ENCODE measurements at regions not wholly inside any gene's neighbourhood (a gene's known extent, or its start where the extent isn't known, plus 50 kb on each side); places are given as distances from the start of the nearest gene placed in this dataset.

DNA sequence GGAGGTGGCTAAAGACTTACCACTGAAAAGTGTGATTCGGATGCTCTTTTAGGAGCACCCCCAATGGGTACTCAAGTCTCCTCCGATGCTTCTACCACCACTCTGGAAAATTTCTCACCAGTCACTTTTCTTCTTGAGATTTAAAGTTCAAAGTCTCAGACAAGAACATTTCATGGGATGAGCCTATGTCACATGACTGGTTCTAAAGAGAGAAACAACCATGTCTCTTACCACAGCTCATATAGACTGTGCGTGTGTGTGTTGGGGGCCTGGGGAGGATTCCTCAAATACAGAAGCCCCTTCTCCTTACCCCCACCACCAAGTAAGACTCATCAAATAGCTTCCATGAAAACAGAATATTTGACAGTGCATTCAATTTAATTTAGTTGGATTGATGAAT is 181.7 kb upstream of the MIR17HG start:
- no peaks in the 10 kb centered on the region for H3K27me3 Mint-ChIP-seq (ENCODE audit: unreplicated experiment)
- peaks cover 11% of the 10 kb centered on the region for H3K4me1 Mint-ChIP-seq (ENCODE audit: unreplicated experiment)
- no peaks in the 10 kb centered on the region for H3K9me3 Mint-ChIP-seq (ENCODE audit: unreplicated experiment)
- no peak for DNase-seq (ENCODE audit: low spot score)
- H3K36me3 Mint-ChIP-seq (ENCODE audit: low read depth, unreplicated experiment): no peaks in the 10 kb centered on the region
- H3K4me3 Mint-ChIP-seq (ENCODE audit: unreplicated experiment): no peak overlapping the region
- TF ChIP-seq, protein P1, sequence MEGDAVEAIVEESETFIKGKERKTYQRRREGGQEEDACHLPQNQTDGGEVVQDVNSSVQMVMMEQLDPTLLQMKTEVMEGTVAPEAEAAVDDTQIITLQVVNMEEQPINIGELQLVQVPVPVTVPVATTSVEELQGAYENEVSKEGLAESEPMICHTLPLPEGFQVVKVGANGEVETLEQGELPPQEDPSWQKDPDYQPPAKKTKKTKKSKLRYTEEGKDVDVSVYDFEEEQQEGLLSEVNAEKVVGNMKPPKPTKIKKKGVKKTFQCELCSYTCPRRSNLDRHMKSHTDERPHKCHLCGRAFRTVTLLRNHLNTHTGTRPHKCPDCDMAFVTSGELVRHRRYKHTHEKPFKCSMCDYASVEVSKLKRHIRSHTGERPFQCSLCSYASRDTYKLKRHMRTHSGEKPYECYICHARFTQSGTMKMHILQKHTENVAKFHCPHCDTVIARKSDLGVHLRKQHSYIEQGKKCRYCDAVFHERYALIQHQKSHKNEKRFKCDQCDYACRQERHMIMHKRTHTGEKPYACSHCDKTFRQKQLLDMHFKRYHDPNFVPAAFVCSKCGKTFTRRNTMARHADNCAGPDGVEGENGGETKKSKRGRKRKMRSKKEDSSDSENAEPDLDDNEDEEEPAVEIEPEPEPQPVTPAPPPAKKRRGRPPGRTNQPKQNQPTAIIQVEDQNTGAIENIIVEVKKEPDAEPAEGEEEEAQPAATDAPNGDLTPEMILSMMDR (IDR thresholded peaks at IDR 0.05; ENCODE audit: unreplicated experiment): no peak
- no peak overlapping the region for H3K27ac Mint-ChIP-seq (ENCODE audit: unreplicated experiment)

DNA sequence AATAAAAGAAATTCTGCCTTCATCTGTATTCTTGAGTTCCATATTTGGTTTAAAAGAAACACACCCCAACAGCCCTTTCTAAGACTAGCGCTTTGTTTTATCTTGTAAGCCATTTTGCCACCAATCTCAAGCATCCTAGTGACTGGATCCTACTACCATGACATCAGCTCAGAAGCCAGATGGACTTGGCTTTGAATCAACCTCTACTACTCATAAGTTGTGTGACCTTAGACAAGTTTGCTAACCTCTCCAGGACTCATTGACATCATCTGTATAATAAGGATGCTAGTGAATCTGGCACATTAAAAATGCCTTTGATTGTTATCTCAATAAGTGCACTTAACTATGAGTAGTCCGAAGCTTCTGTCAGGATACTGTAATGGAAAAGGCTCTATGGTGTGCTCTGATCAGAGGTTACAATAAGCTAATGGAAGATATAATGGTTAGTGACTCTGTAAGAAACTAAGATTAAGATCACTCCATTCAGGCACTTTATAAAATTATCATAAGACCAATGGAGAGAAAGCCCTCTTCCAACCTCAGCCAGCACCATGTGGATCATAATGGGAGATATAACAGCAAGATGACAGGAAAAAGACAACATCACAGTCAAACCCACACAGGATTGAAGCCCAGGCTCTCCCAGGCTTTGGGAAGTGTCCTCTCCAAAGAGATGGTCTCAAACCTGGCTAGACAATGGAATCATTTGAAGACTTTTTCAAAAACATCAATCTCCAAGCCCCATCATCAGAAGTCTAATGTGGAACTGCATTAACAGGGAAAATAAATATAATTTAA is 180.6 kb upstream of the MIR17HG start:
- H3K4me3 Mint-ChIP-seq (ENCODE audit: unreplicated experiment): no peak overlapping the region
- no peak for DNase-seq (ENCODE audit: low spot score)
- H3K36me3 Mint-ChIP-seq (ENCODE audit: low read depth, unreplicated experiment): no peaks in the 10 kb centered on the region
- no peaks in the 10 kb centered on the region for H3K9me3 Mint-ChIP-seq (ENCODE audit: unreplicated experiment)
- no peak overlapping the region for H3K27ac Mint-ChIP-seq (ENCODE audit: unreplicated experiment)
- TF ChIP-seq, protein P1 (IDR thresholded peaks at IDR 0.05; ENCODE audit: unreplicated experiment): no peak
- no peaks in the 10 kb centered on the region for H3K27me3 Mint-ChIP-seq (ENCODE audit: unreplicated experiment)
- peaks cover 8% of the 10 kb centered on the region for H3K4me1 Mint-ChIP-seq (ENCODE audit: unreplicated experiment)

DNA sequence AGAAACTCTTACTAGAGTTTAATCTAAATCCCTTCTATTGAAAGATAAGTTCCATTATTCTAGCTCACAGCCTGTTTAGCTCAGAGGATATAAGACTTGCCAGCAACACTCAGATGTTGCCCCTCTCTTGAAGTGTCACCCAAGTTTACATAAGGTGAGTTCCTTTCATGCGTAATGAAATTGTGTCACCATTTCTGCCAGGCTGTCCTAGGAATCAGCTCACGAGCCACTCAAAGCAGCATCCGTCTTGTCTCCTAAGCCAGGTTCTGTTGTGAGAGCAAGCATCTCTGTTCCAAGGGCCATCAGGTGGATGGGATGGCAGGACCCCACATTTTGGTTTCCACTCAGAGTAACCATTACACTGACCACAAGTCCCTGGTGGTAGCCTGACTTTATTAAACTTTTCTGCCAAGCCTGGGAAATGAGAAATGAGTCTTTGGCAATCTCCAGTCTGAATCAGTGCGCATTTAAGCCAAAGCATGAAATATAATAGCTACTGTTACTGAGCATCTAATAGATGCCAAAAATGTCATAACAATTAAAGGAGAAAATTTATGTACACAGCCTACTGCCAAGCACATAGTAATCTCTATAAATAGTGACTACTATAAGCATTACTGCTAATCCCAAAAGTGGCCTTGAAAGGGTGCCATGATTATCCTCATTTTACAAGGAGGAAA is 179.6 kb upstream of the MIR17HG start:
- TF ChIP-seq, protein P1 (IDR thresholded peaks at IDR 0.05; ENCODE audit: unreplicated experiment): no peak
- Mint-ChIP-seq H3K4me1 (ENCODE audit: unreplicated experiment) (peaks cover 4% of the 10 kb centered on the region), H3K27ac (ENCODE audit: unreplicated experiment) (no peak overlapping the region), H3K9me3 (ENCODE audit: unreplicated experiment) (no peaks in the 10 kb centered on the region), H3K4me3 (ENCODE audit: unreplicated experiment) (no peak overlapping the region), H3K36me3 (ENCODE audit: low read depth, unreplicated experiment) (no peaks in the 10 kb centered on the region), H3K27me3 (ENCODE audit: unreplicated experiment) (no peaks in the 10 kb centered on the region)
- no peak for DNase-seq (ENCODE audit: low spot score)

DNA sequence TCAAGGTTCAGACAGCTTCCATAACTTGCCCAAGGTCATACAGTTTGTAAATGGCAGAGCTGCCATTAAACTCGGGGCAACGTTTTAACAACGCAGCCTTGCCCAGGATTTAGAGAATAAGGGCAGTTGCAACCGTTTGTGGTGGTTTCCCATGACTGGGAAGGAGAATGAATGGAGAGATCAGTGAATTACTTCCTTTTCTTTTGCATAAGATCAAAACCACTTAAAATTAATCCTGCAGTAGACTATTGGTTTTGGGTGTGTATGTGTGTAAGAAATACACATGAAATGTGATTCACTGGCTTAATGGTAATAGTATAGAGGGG is 179.1 kb upstream of the MIR17HG start:
- no peaks in the 10 kb centered on the region for H3K27me3 Mint-ChIP-seq (ENCODE audit: unreplicated experiment)
- H3K4me1 Mint-ChIP-seq (ENCODE audit: unreplicated experiment): peaks cover 4% of the 10 kb centered on the region
- no peak overlapping the region for H3K4me3 Mint-ChIP-seq (ENCODE audit: unreplicated experiment)
- no peaks in the 10 kb centered on the region for H3K9me3 Mint-ChIP-seq (ENCODE audit: unreplicated experiment)
- no peaks in the 10 kb centered on the region for H3K36me3 Mint-ChIP-seq (ENCODE audit: low read depth, unreplicated experiment)
- no peak overlapping the region for H3K27ac Mint-ChIP-seq (ENCODE audit: unreplicated experiment)
- DNase-seq (ENCODE audit: low spot score): no peak
- TF ChIP-seq, protein P1 (IDR thresholded peaks at IDR 0.05; ENCODE audit: unreplicated experiment): no peak
